ENCODE measurements at regions not wholly inside any gene's neighbourhood (a gene's known extent, or its start where the extent isn't known, plus 50 kb on each side); places are given as distances from the start of the nearest gene placed in this dataset.
"Not testable (repeated sequence)": the region's sequence is repeated elsewhere in the genome, so short reads cannot be mapped to it uniquely, and the experiment has no call there.

DNA sequence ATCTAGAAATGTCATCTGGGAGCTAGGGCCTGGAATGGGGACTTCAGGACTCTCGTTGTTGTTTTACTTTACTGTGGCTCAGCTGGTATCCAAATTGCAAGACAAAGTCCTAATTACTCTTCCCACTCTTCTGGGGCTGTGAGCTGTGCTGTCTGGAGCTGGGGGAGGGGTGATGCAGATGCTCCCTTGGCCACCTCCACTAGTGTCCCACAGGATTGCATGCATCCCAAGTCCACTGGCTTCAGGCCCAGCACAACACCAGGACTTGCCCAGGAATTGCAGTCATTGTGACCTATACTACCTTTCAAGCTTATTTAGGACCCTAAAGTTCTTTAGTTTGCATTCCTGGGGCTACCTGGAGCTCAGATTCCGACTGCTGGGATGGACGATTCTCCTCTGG is 366.1 kb upstream of the FAM47C start:
- intact Hi-C loops (cut with DNase I): no loop called here
- DNase-seq: no peak

DNA sequence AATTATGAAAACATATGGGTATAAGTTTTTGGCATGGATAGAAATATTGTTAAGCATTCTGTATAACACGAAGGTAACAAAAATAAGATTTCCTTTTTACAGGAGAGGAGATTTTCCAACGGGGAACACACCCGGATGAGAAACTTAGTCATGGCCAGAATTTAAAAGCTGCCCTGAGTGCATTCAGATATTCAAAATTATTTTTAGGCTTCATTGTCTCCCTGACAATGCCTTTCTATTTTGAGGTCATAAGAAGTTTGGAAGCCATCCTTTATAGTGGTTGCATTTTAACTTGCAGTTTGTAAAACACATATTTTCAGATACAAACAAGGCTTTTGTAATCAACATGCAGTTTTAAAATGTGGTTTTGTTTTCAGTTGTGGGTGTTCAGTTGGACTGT is 357.5 kb upstream of the FAM47C start:
- intact Hi-C loops (cut with DNase I): no loop called here
- no peak for DNase-seq

DNA sequence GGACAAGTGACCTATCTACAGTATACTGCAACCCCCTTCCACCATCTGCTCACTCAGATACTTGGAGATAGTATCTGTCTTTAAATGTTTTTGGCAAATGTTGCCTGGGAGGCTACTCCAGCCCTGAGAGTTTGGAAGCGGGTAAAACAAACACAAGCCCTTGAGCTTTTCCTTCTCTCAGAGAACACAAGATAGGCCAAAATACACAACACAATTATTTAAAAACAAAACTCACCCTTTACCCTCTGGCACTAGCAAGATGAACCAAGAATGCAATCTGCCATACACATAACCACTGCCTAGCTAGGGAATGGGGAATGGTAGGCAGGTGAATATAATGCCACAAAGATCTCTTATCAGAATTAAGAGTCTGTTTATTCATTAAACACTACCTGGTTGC is 324.7 kb upstream of the FAM47C start:
- DNase-seq: no peak
- intact Hi-C loops (cut with DNase I): no loop called here

DNA sequence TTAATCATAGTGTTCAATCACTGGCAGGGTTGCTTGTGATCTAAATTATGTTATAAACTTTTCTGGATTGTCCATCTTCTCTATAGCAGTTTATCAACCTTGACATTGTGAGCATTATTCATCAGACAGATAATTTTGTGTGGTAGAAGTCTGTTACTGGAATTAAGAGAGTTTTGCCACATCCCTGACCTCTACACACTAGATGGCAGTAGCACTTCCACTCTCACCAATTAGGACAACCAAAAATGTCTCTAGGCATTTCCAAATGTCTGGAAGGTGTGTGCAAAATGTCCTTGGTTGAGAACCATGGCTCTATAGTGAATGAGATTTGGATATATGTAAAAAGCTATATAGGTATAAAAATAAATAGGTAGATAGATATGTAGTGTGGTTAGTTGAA is 324.1 kb upstream of the FAM47C start:
- intact Hi-C loops (cut with DNase I): no loop called here
- DNase-seq: no peak

DNA sequence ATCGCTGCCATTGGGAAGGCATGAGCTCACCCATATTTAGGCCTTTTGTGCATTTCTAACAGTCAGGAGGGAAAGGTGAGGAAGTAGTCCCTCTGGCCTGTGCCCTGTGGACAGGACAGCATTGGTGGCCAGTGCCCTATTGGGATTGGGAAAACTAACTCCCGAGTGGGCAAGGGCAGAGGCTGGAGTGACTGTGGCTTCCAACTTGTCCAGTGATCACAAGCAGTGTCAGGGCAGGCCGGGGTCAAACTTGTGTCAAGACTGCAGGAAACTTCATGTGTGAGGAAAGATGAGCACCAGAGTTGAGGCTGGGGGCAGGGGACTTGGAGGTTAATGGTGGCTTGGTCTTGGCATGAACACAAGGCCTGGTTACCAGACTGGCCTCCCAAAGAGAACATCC is 286.2 kb upstream of the FAM47C start:
- intact Hi-C loops (cut with DNase I): no loop called here

DNA sequence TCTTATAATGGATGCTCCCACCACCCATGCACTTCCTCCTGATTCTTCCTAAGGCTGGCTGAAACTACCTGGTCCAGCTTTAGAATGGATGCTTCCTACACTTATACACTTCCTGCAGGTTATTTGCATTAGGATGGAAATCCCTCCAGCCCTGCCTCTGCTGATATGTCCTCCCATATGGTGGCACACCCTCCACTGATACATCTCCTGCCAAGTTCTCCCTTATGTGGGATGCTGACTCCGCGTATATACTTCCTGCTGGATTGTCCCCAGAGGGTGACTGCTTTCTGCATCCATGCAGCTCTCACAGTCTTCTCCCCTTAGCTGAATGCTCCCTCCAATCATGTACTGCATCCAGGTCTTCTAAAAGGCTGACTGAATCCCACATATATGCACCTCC is 254.6 kb upstream of the FAM47C start:
- peak in 3 of 10 donors; percentile 2 to 77 (median 8) for DNase-seq
- intact Hi-C loops (cut with DNase I): no loop called here

More for the DNA sequence above, 286.2 kb upstream of the FAM47C start:
- DNase-seq: peak in 2 of 10 donors; percentile 55 to 73

DNA sequence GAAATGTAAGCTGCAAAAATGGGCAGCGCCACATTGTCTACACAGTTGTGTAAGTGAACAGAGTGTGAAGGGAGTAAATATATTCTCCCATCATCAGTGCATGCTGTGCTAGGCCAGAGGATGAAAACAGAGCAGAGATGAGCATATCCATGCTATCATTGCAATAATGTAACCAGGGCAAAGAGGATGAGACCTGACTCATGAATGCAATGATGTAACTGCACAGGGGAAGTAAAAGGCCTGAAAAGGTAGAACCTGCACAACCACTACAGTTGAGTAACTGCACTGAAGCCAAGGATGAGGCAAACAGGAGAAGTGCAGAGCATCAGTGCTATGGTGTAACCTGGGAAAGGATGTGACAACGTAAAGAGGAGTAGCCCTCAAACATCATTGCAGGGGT is 220.4 kb upstream of the FAM47C start:
- intact Hi-C loops (cut with DNase I): no loop called here
- no peak for DNase-seq

DNA sequence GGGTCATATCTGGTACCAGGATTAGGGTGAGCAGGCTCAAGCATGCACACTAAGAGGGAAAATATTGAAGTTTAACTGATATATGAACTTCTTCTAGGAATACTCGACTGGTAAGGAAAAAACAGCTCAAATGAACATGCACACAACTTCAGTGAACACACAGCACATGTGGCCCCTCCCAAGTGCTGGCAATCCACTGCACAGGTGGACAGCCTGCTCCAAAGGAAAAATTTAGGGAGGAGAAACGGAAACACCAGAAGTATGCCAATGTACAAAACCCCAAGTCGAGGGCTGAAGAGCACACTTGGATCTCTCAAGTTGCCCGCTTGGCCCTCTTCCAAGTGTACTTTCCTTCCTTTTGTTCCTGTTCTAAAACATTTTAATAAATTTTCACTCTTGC is 205.0 kb upstream of the FAM47C start:
- no peak for DNase-seq
- intact Hi-C loops (cut with DNase I): no loop called here

DNA sequence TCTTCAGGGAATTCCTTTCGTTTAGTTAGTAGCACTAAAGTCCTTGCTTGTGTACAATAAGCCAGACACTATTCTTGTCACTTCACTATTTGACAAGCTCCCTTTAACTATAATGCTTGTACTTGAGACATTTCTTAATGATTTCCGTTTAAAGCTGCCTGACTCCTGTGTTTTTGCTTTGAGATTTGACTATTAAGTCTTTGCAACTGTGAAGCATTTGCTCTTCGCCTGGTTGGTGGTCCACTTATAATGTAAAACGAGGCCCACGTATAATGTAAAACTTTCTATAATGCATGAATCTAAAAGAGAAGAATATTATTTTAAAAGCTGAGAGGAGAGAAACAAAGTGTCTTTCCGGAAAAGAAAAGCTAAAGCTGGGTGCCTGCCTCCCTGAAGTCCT is 204.1 kb upstream of the FAM47C start:
- no peak for DNase-seq
- intact Hi-C loops (cut with DNase I): no loop called here

DNA sequence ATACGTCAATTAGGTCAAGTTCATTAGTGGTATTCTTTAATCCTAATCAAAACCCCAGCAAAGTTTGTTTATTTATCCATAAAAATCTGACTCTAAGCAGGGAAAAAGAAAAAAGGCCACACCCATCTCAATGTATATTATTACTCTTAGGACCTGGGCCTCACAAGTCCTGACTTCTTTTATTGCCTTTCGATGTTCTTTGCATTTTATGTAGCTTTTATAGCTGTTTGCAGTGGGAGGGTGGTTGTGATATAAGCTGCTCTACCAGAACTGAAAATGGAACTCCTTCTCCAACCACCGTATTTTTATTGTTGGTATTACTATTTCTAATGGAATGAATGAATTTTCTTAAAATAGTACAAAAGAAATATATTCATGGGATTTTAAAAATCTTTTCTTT is 163.3 kb upstream of the FAM47C start:
- intact Hi-C loops (cut with DNase I): no loop called here
- DNase-seq: no peak

DNA sequence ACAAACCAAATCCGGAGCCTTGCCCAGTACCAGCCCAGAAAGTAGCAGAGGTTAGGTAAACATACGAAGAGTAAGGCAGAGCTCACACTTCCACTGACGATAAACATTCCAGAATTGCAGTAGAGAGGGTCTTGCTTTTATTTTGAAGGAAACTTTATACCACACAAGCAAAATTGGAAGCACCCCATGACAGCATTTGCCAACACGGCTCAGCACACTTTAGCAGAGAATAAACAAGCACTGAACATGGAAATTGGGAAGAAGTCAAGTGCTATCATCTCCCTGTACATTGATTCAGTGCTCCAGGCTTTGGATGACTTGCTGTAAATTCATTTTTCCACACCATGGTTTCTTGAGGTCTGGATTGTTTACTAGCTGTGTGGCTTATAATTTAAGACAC is 160.7 kb upstream of the FAM47C start:
- DNase-seq: no peak
- intact Hi-C loops (cut with DNase I): no loop called here

DNA sequence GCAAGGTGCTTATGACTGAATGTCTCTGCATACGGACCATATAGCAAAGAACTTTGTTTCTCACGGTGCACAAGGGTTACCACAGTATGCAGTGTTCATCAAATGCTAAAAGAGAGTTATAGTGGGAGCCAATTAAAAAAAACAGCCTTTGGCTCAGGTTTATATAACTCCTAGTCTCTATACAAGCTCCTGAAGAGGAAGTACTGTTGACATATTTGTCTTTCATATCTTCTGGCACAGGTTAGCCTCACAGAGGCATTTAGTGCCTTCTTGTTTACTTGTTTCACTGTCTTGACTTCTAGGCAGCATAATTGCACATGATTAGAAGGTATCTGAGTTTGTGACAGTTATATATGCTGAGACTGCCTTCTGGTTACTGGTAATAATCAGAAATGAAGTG is 158.8 kb upstream of the FAM47C start:
- intact Hi-C loops (cut with DNase I): no loop called here
- DNase-seq: no peak

DNA sequence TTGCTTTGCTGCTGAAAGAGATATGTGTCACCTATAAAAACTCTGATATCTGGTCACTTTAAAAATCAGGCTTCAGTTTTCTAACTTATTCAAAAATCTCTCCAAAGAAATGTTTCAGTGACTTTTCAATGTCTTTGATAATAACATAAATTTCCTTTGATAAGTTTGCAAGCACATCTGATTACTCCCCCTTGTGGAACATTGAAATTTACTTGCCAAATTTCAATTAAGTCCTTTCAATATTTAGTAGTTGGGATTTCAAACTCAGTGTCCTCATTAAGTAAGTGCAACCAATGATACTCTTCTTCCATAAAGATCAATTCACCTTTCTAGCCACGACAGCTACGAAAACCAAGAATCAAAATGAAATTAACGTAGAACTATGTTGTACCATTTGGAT is 151.3 kb upstream of the FAM47C start:
- DNase-seq: no peak
- intact Hi-C loops (cut with DNase I): no loop called here

DNA sequence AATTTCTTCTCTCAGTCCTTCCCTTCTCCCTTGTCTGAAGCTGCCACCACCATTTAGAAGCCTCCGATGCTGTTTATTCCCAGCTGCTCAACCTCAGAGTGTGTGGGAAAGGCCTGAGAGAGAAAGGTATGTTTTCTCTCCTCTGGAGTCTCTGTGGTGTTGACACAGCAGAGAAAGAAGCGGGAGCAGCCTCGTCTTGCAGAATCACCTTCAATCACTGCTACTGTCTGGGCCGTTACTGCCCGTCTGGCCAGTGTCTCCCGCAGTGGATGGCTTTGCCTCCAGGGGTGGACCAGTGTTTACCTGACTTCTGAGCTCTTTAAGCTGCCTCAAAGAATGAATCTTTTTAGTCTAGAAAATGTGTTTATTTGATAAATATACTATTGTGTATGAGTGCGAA is 148.9 kb upstream of the FAM47C start:
- intact Hi-C loops (cut with DNase I): no loop called here
- no peak for DNase-seq

DNA sequence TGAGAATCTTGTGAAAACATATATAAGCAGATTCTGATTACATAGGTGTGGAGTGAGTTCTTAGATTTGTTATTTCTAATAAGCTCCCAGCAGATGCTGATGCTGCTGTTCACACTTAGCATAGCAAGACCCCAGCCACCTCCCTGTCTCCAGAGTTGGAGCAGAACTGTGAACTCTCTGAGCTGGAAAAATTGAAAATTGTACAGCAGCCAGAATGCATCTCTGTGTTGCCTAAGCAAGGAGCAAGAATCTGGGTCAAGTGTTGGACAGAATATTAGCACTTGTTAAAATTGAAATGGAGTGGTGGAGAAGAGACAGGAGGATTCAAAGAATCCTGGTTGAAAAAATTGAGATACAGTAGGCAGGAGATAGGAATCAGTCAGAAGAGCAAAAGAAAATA is 146.6 kb upstream of the FAM47C start:
- intact Hi-C loops (cut with DNase I): no loop called here
- no peak for DNase-seq

DNA sequence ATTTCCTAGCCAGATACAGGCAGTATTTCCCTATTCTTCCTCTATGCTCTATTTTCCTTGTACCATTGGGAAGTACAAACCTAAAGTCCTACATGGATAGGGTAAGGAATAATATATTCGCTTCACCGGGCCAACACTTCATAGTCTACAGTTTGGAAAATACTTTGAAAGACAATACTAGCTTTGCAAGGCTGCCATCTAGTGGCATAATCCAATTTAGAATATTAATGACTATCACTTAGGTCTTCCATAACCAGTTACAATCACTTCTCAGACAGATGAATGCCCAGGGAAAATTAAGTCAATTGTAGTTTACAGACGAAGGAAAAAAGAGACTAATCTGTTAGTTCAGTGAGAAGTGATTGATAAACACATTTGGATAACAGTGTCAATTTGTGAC is 141.0 kb upstream of the FAM47C start:
- intact Hi-C loops (cut with DNase I): no loop called here
- DNase-seq: no peak

DNA sequence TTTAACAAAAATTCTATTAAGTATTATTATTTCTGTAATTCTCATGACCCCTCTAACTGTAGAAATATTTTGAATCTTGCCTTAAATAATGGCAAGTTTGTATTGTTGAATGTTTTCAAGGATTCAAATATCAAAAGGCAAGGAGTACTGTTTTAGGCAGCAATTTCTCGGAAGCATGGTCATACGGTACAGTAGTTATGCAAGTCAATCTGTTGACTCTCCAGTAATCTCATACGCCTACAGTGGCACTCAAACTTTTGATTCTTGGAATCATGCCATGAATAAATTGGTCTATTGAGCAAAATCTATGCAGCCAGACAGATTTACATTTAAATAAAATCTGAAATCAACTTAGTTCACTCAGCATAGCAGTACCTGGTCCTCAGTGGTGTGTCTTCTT is 139.6 kb upstream of the FAM47C start:
- intact Hi-C loops (cut with DNase I): no loop called here
- no peak for DNase-seq

DNA sequence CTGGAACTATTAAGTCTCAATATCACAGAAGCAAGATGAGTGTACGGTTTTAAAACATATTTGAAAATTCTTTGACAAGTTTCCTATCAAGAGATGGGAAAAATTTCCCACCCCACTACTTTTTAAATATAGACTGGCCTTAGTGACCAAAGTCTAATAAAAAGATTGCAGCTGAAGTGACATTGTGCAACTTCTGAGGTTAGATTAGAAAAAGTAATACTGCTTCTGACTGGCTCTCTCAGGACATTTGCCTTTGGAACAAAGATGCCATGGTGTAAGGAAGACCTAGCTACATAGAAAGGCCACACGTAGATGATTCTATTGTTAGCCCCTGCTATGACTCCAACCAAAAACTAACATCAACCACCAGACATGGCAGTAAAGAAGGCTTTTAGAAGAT is 138.7 kb upstream of the FAM47C start:
- intact Hi-C loops (cut with DNase I): no loop called here
- no peak for DNase-seq

DNA sequence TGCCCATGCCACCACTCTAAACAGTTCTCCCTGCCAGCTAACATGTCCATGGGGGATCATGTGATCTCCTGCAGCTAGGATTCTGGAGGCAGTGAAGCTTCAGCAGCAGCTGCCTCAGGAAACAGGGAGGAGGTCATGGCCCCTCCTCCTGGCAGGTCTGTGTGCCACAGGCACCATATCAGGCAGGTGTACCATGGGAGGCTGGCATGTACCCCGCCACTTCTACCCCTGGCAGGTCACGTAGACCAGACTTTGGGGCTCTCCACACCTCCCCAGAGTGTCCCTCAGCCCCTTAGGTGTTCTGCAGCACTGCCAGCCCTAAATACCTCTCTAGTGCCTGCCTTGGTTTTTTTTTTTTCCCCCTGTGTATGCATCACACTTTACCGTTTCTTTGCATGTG is 110.5 kb upstream of the FAM47C start:
- intact Hi-C loops (cut with DNase I): no loop called here
- no peak for DNase-seq

DNA sequence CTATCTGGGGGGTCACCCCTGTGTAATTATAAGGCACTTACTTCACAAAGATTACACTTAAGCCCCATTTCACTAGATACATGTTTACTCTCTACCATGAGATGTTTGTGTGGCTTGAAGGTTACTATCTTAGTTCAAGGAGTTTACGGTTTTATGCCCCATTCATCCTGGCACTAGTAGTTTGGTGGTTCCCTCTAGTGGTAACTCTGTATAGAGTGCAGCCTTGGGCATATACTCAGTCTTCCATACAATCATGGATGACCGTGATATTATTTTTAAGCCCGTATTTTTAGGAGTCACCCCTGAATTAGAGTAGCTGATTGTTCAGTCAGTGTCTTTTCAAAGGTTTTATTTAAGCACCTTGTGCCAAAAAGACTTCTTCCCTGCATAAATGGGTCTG is 109.9 kb upstream of the FAM47C start:
- DNase-seq: no peak
- intact Hi-C loops (cut with DNase I): no loop called here

DNA sequence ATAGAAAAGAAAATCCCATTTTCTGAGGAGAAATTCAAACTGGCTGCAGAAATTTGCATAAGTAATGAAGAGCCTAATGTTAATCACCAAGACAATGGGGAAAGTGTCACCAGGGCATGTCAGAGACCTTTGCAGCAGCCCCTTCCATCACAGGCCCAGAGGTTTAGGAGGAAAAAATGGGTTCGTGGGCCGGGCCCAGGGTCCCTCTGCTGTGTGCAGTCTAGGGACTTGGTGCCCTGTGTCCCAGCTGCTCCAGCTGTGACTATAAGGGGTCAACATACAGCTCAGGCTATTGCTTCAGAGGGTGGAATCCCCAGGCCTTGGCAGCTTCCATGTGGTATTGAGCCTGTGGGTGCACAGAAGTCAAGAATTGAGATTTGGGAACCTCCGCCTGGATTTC is 103.6 kb upstream of the FAM47C start:
- intact Hi-C loops (cut with DNase I); DNase-seq: not testable (repeated sequence)

DNA sequence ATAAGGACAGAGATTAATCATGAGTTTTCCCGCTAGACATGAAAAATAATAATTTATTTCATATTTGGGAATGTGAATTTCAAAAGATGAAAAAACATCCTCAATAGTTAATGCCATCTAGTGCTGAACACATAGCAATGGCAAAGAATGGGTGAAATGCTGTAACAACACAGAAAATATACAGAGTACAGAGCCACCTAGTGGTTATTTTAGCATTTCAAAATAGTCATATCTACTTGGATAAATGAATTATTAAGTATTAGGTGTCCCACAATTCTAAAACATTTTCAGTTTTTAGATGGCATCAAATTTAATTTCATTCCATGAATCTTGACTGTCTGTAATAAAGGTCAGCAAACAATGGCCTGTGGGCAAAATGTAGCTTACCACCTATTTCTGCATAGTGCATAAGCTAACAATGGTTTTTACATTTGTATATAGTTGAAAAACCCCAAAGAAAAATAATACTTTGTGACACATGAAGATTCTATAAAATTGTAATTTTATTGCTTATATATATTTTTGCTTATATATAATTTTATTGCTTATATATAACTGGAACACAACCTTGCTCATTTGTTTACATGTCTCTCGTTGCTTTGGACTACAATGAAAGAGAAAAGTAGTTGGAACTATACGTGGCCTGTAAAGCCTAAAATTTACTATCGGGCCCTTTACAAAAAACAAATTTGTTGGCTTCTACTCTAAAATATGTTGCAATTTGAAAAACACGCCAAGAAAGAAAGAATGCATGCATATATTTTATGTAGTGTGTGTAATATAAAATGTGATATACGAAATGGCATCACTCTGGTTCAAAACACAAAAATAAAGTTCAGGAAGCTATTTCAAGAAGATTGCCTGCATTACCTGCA is 99.1 kb upstream of the FAM47C start:
- no peak for DNase-seq

DNA sequence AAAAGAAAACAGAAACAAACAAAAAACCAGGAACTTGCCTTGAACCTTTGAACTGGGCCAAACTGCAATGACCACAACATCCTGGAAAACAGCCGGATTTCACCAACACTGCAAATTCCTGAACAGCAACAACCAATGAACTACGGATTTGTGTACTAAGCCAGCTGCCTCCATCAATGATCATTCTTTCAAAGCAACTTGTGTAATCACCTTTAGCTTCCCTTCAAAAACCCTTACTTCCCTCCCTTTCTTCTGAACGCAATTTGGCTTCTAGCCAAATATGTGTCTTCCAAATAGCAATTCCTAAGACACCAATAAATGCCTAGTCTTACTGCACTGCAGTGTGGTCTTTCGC is 98.5 kb upstream of the FAM47C start:
- no peak for DNase-seq
- intact Hi-C loops (cut with DNase I): no loop called here

More for the DNA sequence above, 99.1 kb upstream of the FAM47C start:
- intact Hi-C loops (cut with DNase I): no loop called here

Measured in posterior cingulate gyrus (tissue), 11 donors.